ENCODE measurements at regions not wholly inside any gene's neighbourhood (a gene's known extent, or its start where the extent isn't known, plus 50 kb on each side); places are given as distances from the start of the nearest gene placed in this dataset.

DNA sequence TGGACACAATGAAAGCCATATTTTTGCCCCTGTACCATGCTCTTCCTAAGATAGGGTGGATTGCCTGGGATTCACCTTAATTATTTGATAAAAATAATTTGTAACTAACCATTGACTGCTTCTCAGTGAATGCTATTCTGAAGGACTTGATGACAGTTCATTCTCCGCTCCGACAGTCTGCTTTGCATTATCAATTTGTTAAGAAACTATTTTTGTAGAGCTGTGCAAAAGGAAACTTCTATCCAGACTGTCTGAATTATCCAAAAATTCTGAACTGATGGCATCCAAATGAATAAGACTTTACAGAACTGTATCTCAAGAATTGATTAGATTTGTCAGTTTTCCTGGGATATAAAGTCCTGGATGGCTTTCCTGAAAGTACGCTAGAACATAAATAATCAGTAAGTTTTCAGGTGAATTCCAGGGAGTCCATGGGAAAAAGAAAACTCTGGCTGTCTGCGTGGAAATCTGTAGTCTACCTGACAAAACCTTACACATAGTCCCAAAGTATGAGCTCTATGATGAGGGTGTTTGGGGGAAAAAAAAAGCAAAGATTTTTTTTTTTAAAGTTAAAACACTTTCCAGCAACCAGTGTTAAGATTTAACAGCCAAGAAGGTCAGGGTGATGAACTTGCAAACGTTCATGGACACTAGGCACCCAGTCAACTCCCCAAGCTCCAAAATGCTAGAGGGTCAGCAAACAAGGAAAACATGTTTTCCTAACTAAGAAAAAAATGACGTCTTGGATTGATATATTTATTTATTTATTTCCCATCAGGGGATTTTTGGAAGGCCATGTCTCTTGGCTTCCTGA is 291.1 kb upstream of the TBX3 start:
- no peak for DNase-seq

- no peak for DNase-seq
Measured at GRCh38 chr12:114974333-114974732, 290.4 kb upstream of the TBX3 start.

DNA sequence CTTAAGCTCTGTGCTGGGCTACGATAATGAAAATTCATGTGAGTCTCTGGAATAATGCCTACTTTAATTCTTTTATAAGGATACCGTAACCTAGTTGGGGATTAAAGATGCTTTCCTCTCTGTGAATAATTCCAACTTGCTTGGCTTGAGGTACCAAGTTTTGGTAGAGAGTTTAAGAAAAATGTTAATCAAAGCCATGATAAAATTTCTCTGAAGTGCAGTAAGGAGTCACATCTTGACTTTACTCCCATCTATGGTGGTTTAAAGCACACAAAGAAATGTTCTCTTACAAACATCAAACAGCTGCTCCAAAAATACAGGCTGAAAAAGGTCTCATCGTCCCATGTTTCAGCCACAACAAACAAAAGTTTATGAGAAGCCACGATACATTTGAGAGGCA is 284.8 kb upstream of the TBX3 start:
- DNase-seq: no peak

GRCh38 chr12:114967151-114967550 is 283.2 kb upstream of the TBX3 start:
- DNase-seq: no peak

GRCh38 chr12:114964841-114965240 is 280.9 kb upstream of the TBX3 start:
- no peak for DNase-seq

GRCh38 chr12:114963846-114964245 is 279.9 kb upstream of the TBX3 start:
- DNase-seq: no peak

GRCh38 chr12:114961491-114961890 is 277.5 kb upstream of the TBX3 start:
- DNase-seq: no peak

DNA sequence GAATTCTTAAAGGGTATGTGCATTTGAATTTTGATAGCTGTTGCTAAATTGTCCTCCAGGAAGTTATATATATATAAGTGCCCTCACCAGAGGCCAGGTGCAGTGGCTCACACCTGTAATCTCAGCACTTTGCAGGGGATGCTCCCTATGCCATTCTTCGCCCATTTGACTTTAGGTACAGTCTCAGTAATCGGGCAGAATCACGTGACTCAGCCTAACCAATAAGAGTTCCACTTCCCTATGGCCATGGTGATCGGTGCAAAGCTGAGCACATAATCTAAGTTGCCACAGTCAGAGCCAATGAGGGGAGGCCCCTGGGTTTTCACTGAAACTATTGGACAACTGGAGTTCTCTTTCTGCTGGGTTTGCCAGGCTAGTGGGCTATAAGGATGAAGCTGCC is 274.6 kb upstream of the TBX3 start:
- no peak for DNase-seq

DNA sequence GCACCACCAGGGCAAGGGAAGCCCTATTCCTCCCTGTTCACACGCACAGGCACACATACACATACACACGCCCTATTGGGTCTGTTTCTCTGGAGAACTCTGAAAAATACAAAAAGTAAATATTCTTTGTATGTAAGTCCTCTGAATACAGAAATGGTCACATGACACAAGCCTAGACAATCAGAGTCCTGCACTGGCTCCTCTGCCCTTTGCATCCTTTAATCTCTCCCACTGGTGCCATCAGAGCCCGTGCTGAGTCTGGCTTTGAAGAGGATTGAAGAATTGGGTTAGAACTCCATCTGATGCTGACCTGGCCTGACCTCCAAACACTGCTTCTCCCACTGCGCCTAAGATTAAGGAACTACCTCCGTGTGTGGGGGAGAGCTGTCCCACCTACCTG is 273.2 kb upstream of the TBX3 start:
- no peak for DNase-seq

GRCh38 chr12:114955414-114956014 is 271.5 kb upstream of the TBX3 start:
- no peak for DNase-seq

GRCh38 chr12:114954511-114955055 is 270.6 kb upstream of the TBX3 start:
- DNase-seq: no peak

GRCh38 chr12:114952573-114953271 is 268.7 kb upstream of the TBX3 start:
- DNase-seq: peak; percentile 47

GRCh38 chr12:114949058-114949820 is 265.3 kb upstream of the TBX3 start:
- DNase-seq: no peak

DNA sequence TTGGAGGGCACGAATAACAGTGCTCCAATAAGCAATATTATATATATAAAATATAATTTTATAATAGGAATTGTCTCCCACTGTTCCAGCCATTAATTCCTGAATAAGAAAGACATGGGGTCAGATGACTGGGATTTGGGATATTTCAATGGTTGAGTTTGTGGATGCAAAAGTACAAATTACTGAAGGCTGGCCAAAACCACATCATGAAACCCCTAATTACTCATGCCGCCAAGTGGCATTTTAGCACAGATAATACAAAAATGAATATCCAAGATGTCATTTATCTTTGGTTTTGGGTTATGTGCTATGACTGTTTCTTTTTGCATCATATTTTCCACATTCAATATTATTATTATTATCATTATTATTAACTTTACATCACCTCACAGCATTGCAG is 261.4 kb upstream of the TBX3 start:
- DNase-seq: no peak

DNA sequence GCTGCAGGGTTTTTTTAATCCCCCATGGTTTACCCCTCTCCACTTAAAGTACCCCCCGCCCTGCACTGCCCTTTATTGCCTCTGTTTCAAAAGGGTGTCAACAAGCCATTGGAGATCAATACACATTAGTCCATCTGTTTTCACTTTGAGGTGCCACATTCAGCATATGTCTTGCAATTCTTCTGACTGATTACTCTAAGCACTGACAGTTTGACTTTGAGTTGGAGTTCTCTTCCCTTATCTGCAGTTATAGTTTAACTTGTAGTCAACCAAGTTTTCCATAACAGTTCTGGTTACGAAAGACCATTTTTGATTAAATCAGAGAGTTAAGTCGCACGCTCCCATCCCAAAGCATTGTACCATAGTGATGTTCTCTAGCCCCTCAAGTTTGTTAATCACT is 260.8 kb upstream of the TBX3 start:
- DNase-seq: no peak

GRCh38 chr12:114943601-114944000 is 259.6 kb upstream of the TBX3 start:
- no peak for DNase-seq

GRCh38 chr12:114938487-114939210 is 254.7 kb upstream of the TBX3 start:
- DNase-seq: no peak

DNA sequence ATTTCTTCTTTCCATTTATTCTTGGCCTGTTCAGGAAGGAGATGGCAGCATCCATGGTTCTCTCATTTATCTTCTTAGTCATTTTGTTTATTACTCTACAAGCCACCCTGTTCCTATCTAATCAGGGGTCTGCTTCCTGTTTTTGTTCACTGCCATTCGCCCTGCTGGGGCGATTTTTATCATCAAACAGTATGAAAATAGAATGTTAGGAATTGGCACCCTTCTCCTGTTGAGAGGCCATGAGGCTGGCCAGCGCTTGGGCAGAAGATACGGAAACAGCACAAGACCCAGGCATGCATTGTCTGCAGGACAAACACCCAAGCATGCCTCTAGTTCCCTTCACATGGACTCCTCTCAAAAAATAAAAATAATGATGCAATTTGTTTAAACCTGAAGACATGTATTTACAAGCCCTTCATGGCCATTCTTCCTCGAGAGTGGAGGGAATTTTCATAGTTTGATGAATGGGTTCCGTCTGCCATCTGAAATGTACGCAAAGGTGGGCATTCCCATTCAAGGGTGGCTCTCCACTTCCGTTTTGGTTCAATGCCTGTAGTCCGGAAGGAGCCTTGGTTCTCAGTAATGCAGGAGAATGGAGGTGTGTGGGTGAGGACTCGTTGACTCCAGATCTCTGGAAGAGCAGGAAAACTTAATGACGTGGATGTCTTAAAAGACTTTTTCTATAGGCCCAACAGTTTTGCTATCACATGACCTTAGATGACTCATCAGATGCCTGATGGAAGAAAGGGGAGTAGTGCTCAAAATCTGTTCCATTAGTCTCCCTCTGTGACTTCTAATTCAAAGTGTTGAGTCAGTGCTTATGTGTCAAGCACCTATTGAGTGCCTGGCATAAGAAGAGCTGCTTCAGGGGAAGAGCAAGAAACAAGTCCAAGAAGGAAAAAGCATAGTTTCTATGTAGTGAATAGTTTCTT is 252.4 kb upstream of the TBX3 start:
- DNase-seq: no peak

DNA sequence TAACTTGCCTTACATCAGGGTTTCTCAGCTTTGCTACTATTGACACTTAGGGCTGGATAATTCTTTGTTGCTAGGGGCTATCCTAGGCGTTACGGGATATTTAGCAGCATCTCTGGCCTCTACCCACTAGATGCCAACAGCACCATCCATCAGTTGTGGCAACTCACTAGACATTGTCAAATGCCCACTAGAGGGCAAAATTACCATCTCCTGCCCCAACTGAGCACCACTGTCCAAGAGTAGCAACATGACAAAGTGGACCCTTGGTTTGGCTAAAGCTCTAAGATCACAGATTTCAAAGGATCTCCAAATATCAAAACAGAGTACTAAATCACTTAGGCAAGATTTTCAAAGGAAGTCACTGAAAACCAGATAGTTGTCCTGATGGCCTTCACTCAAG is 251.7 kb upstream of the TBX3 start:
- no peak for DNase-seq

DNA sequence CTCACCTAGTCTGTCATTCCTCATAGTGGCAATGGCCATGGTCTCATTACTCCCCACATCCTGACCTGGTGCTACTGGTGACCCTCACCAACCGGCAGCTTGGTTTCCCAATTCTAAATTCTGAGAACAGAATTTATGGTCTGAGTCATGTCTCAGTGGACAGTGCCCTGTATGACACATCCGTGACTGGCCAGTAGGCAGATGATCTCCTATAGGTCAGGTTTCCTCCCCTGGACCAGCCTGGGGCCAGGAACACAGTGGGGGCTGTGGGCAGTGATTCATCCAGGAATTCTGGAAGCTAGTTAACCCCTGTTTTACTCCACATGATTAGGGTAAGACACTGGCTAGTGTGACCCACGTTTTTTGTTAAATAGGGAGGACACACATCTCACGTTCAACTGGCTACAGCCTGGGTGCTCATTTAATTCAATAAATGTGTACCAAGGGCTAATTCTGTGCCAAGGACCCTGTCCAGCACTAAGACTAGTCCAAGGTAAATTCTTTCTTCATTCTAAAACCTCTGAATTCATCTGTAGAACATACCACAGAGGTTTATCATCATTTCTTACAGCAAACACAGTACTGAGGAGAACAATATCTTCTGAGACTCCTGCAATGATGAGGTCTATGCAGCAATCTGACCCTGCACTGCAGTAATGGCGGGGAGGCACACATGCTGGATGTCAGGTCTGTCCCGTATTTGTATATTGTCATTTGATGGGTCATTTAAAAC is 249.6 kb upstream of the TBX3 start:
- DNase-seq: no peak

All from right kidney (tissue), 1 donor.